PC-3 (cell line): ENCODE measurements at regions not wholly inside any gene's neighbourhood (a gene's known extent, or its start where the extent isn't known, plus 50 kb on each side); places are given as distances from the start of the nearest gene placed in this dataset.

Experiments
- EZH2 ChIP-seq: fragments of 300-600 bp; sonication (generic); IDR thresholded peaks from one replicate; pipeline ENCODE4 v1.6.1; 2017; ENCODE audit warnings: antibody characterized with exemption, mild to moderate bottlenecking, low read length; ENCODE audit not compliant: unreplicated experiment
- EZH2phosphoT487 ChIP-seq: fragments of 300-600 bp; sonication (generic); IDR thresholded peaks from 2 replicates; pipeline ENCODE4 v1.6.1; 2018; ENCODE audit warnings: mild to moderate bottlenecking, antibody characterized with exemption, low read length, borderline replicate concordance
- TF ChIP-seq, protein P1 (sequence below): fragments of 300-600 bp; sonication (generic); conservative IDR thresholded peaks from 2 replicates; pipeline ENCODE4 v1.5.1; 2017; ENCODE audit warnings: antibody characterized with exemption, low read depth, mild to moderate bottlenecking, low read length

DNA sequence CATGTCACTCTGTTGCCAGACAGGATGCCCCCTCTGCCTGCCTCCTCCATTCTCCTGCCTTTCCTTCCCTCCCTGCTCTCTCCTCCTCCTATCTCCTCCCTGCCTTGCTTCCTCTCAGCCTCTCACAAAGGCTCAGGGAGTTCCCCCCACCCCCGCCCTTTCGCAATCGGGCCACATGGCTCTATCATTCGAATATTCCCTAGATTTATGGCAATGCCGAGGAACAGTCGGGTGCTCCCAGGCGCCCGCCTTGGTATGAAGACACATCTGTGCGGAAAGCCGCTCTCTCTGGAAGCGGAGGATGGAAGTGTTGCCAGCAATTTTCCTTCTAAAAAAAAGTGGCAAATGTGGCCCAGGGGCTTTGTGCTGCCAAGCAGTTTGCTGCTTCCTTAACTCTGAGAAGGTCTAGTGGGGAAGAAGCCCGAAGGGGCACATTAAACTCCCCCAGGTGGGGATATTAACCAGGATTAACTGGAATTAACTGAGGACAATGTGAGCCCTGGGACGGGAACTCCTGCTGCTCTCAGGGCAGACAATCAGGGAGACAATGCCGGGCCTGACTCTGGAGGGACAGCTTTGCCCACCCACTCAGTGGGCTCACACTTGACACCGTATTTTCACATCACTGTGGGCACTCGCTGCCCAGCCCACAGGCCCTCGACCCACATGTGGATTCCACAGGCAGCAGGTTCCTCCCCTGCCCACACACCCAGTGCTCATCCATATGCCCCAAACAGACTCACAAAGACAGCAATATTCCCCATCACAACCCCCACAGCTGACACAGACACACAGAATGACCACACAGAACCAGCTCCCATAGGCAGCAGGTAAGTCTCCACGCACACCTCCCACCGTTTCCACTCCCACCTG is 88.4 kb upstream of the SMNDC1 start:
- TF ChIP-seq, protein P1, sequence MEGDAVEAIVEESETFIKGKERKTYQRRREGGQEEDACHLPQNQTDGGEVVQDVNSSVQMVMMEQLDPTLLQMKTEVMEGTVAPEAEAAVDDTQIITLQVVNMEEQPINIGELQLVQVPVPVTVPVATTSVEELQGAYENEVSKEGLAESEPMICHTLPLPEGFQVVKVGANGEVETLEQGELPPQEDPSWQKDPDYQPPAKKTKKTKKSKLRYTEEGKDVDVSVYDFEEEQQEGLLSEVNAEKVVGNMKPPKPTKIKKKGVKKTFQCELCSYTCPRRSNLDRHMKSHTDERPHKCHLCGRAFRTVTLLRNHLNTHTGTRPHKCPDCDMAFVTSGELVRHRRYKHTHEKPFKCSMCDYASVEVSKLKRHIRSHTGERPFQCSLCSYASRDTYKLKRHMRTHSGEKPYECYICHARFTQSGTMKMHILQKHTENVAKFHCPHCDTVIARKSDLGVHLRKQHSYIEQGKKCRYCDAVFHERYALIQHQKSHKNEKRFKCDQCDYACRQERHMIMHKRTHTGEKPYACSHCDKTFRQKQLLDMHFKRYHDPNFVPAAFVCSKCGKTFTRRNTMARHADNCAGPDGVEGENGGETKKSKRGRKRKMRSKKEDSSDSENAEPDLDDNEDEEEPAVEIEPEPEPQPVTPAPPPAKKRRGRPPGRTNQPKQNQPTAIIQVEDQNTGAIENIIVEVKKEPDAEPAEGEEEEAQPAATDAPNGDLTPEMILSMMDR = no peak
- TF ChIP-seq EZH2 (no peak), EZH2phosphoT487 (no peak)
